ENCODE measurements at regions not wholly inside any gene's neighbourhood (a gene's known extent, or its start where the extent isn't known, plus 50 kb on each side); places are given as distances from the start of the nearest gene placed in this dataset.
"Not testable (repeated sequence)": the region's sequence is repeated elsewhere in the genome, so short reads cannot be mapped to it uniquely, and the experiment has no call there.

GRCh38 chr10:33022691-33023090, 64.7 kb upstream of the ITGB1 start:
- H3K4me1 ChIP-seq (ENCODE audit: low read length) = no peaks in the 10 kb centered on the region
- no peaks in the 10 kb centered on the region for H3K9me3 ChIP-seq (ENCODE audit: insufficient read depth, low read length)
- H4K20me1 ChIP-seq (ENCODE audit: insufficient read depth, low read length) = no peaks in the 10 kb centered on the region
- TF ChIP-seq, protein P1, sequence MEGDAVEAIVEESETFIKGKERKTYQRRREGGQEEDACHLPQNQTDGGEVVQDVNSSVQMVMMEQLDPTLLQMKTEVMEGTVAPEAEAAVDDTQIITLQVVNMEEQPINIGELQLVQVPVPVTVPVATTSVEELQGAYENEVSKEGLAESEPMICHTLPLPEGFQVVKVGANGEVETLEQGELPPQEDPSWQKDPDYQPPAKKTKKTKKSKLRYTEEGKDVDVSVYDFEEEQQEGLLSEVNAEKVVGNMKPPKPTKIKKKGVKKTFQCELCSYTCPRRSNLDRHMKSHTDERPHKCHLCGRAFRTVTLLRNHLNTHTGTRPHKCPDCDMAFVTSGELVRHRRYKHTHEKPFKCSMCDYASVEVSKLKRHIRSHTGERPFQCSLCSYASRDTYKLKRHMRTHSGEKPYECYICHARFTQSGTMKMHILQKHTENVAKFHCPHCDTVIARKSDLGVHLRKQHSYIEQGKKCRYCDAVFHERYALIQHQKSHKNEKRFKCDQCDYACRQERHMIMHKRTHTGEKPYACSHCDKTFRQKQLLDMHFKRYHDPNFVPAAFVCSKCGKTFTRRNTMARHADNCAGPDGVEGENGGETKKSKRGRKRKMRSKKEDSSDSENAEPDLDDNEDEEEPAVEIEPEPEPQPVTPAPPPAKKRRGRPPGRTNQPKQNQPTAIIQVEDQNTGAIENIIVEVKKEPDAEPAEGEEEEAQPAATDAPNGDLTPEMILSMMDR (IDR thresholded peaks at IDR 0.05; ENCODE audit: low read depth, low read length) = no peak
- TF ChIP-seq EZH2phosphoT487 (IDR thresholded peaks at IDR 0.05; ENCODE audit: low read depth) = no peak
- H3K36me3 ChIP-seq (replicated peaks; ENCODE audit: low read depth, low read length) = no peaks in the 10 kb centered on the region
- H3K27ac ChIP-seq (ENCODE audit: low read length) = no peak overlapping the region
- H3K9ac ChIP-seq (ENCODE audit: low read length) = no peak overlapping the region
- H3K4me3 ChIP-seq (ENCODE audit: low read length) = no peak overlapping the region
- H2AFZ ChIP-seq (ENCODE audit: low read depth, low read length) = no peak overlapping the region
- no peak overlapping the region for H3K4me2 ChIP-seq (ENCODE audit: low read length)
- H3K27me3 ChIP-seq (ENCODE audit: low read depth, low read length) = no peaks in the 10 kb centered on the region; the same call in 1 of the 2 replicates
- H3K79me2 ChIP-seq (ENCODE audit: low read length) = no peaks in the 10 kb centered on the region

GRCh38 chr10:33022090-33022489, 64.1 kb upstream of the ITGB1 start:
- Histone ChIP-seq H2AFZ (ENCODE audit: low read depth, low read length) (no peak overlapping the region), H3K4me3 (ENCODE audit: low read length) (no peak overlapping the region), H3K4me2 (ENCODE audit: low read length) (no peak overlapping the region), H3K27ac (ENCODE audit: low read length) (no peak overlapping the region), H3K36me3 (replicated peaks; ENCODE audit: low read depth, low read length) (no peaks in the 10 kb centered on the region), H3K79me2 (ENCODE audit: low read length) (no peaks in the 10 kb centered on the region), H4K20me1 (ENCODE audit: insufficient read depth, low read length) (no peaks in the 10 kb centered on the region), H3K9ac (ENCODE audit: low read length) (no peak overlapping the region), H3K4me1 (ENCODE audit: low read length) (no peaks in the 10 kb centered on the region), H3K9me3 (ENCODE audit: insufficient read depth, low read length) (no peaks in the 10 kb centered on the region), H3K27me3 (ENCODE audit: low read depth, low read length) (no peaks in the 10 kb centered on the region)
- TF ChIP-seq EZH2phosphoT487 (IDR thresholded peaks at IDR 0.05; ENCODE audit: low read depth) = no peak
- TF ChIP-seq, protein P1 (IDR thresholded peaks at IDR 0.05; ENCODE audit: low read depth, low read length) = no peak

- no peak overlapping the region for H3K4me2 ChIP-seq (ENCODE audit: low read length)
- H3K36me3 ChIP-seq (replicated peaks; ENCODE audit: low read depth, low read length) = no peaks in the 10 kb centered on the region
- no peaks in the 10 kb centered on the region for H3K27me3 ChIP-seq (ENCODE audit: low read depth, low read length)
- no peak overlapping the region for H3K27ac ChIP-seq (ENCODE audit: low read length)
- no peaks in the 10 kb centered on the region for H3K9me3 ChIP-seq (ENCODE audit: insufficient read depth, low read length)
- H3K79me2 ChIP-seq (ENCODE audit: low read length) = no peaks in the 10 kb centered on the region
- H3K4me3 ChIP-seq (ENCODE audit: low read length) = no peak overlapping the region
- H3K4me1 ChIP-seq (ENCODE audit: low read length) = no peaks in the 10 kb centered on the region
- no peaks in the 10 kb centered on the region for H4K20me1 ChIP-seq (ENCODE audit: insufficient read depth, low read length)
- no peak overlapping the region for H2AFZ ChIP-seq (ENCODE audit: low read depth, low read length)
- TF ChIP-seq, protein P1 (IDR thresholded peaks at IDR 0.05; ENCODE audit: low read depth, low read length) = no peak
- no peak for TF ChIP-seq EZH2phosphoT487 (IDR thresholded peaks at IDR 0.05; ENCODE audit: low read depth)
- no peak overlapping the region for H3K9ac ChIP-seq (ENCODE audit: low read length)
These were observed 59.0 kb upstream of the ITGB1 start for GRCh38 chr10:33016988-33017387.

- H3K27me3 ChIP-seq (ENCODE audit: low read depth, low read length) = no peaks in the 10 kb centered on the region
- no peak overlapping the region for H3K4me2 ChIP-seq (ENCODE audit: low read length)
- no peak overlapping the region for H3K27ac ChIP-seq (ENCODE audit: low read length)
- H3K36me3 ChIP-seq (replicated peaks; ENCODE audit: low read depth, low read length) = no peaks in the 10 kb centered on the region
- no peak overlapping the region for H3K4me3 ChIP-seq (ENCODE audit: low read length)
- H3K79me2 ChIP-seq (ENCODE audit: low read length) = no peaks in the 10 kb centered on the region
- no peak overlapping the region for H2AFZ ChIP-seq (ENCODE audit: low read depth, low read length)
- no peak overlapping the region for H3K9ac ChIP-seq (ENCODE audit: low read length)
- TF ChIP-seq, protein P1 (IDR thresholded peaks at IDR 0.05; ENCODE audit: low read depth, low read length) = no peak
- TF ChIP-seq EZH2phosphoT487 (IDR thresholded peaks at IDR 0.05; ENCODE audit: low read depth) = no peak
- no peaks in the 10 kb centered on the region for H3K4me1 ChIP-seq (ENCODE audit: low read length)
- no peaks in the 10 kb centered on the region for H4K20me1 ChIP-seq (ENCODE audit: insufficient read depth, low read length)
- no peaks in the 10 kb centered on the region for H3K9me3 ChIP-seq (ENCODE audit: insufficient read depth, low read length)
These were observed 57.9 kb upstream of the ITGB1 start for GRCh38 chr10:33015761-33016547.

DNA sequence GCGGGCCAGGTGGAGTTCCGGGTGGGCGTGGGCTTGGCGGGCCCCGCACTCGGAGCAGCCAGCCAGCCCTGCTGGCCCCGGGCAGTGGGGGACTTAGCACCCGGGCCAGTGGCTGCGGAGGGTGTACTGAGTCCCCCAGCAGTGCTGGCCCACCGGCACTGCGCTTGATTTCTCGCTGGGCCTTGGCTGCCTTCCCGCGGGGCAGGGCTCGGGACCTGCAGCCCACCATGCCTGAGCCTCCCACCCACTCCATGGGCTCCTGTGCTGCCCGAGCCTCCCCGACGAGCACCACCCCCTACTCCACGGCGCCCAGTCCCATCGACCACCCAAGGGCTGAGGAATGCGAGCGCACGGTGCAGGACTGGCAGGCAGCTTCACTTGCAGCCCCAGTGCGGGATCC, 55.3 kb upstream of the ITGB1 start:
- H2AFZ ChIP-seq (ENCODE audit: low read depth, low read length); H4K20me1 ChIP-seq (ENCODE audit: insufficient read depth, low read length); H3K4me3 ChIP-seq (ENCODE audit: low read length); H3K27ac ChIP-seq (ENCODE audit: low read length); H3K79me2 ChIP-seq (ENCODE audit: low read length); H3K4me1 ChIP-seq (ENCODE audit: low read length); H3K9ac ChIP-seq (ENCODE audit: low read length); H3K9me3 ChIP-seq (ENCODE audit: insufficient read depth, low read length); H3K27me3 ChIP-seq (ENCODE audit: low read depth, low read length); H3K36me3 ChIP-seq (replicated peaks; ENCODE audit: low read depth, low read length); H3K4me2 ChIP-seq (ENCODE audit: low read length): not testable (repeated sequence)
